Progenitor cell of endocrine pancreas (in vitro differentiated cells): ENCODE measurements at regions not wholly inside any gene's neighbourhood (a gene's known extent, or its start where the extent isn't known, plus 50 kb on each side); places are given as distances from the start of the nearest gene placed in this dataset.
"Not testable (repeated sequence)": the region's sequence is repeated elsewhere in the genome, so short reads cannot be mapped to it uniquely, and the experiment has no call there.

Experiments
- DNase-seq: peaks from one replicate; pipeline ENCODE4 v3.0.0; 2021; ENCODE audit warnings: low spot score; ENCODE audit not compliant: unreplicated experiment
- H3K27ac Mint-ChIP-seq: 2 replicates; pipeline ENCODE4 v1.8.0; 2021; ENCODE audit warnings: mild to moderate bottlenecking, moderate library complexity, mixed read lengths
- H3K27me3 Mint-ChIP-seq: 2 replicates; pipeline ENCODE4 v1.8.0; 2021; ENCODE audit warnings: mixed read lengths
- H3K36me3 Mint-ChIP-seq: 2 replicates; pipeline ENCODE4 v1.8.0; 2022; ENCODE audit warnings: mixed read lengths; ENCODE audit not compliant: insufficient read depth
- H3K4me1 Mint-ChIP-seq: 2 replicates; pipeline ENCODE4 v1.8.0; 2021; ENCODE audit warnings: low read depth, mixed read lengths
- H3K4me3 Mint-ChIP-seq: 2 replicates; pipeline ENCODE4 v1.8.0; 2021; ENCODE audit warnings: low read depth, mild to moderate bottlenecking, moderate library complexity, mixed read lengths
- H3K9me3 Mint-ChIP-seq: 2 replicates; pipeline ENCODE4 v1.8.0; 2021; ENCODE audit warnings: low read depth, mixed read lengths
- CTCF ChIP-seq: fragments of 200-600 bp; sonication (generic); IDR thresholded peaks from one replicate; pipeline ENCODE4 v1.5.0; 2021; ENCODE audit warnings: antibody characterized with exemption, mild to moderate bottlenecking; ENCODE audit not compliant: unreplicated experiment

GRCh38 chr21:35599164-35599563 is 461.2 kb downstream of the SETD4 start:
- no peaks in the 10 kb centered on the region for H3K4me1 Mint-ChIP-seq
- H3K27me3 Mint-ChIP-seq, result peaks cover 27% of the 10 kb centered on the region
- H3K27ac Mint-ChIP-seq, result no peak overlapping the region
- no peaks in the 10 kb centered on the region for H3K9me3 Mint-ChIP-seq
- no peak overlapping the region for H3K4me3 Mint-ChIP-seq
- no peaks in the 10 kb centered on the region for H3K36me3 Mint-ChIP-seq
- TF ChIP-seq CTCF, result no peak
- no peak for DNase-seq

GRCh38 chr21:35597750-35598339 is 462.5 kb downstream of the SETD4 start:
- H3K9me3 Mint-ChIP-seq, result no peaks in the 10 kb centered on the region
- TF ChIP-seq CTCF, result no peak
- no peak for DNase-seq
- H3K36me3 Mint-ChIP-seq, result no peaks in the 10 kb centered on the region
- H3K27me3 Mint-ChIP-seq, result peaks cover 23% of the 10 kb centered on the region
- H3K4me3 Mint-ChIP-seq, result no peak overlapping the region
- no peaks in the 10 kb centered on the region for H3K4me1 Mint-ChIP-seq
- H3K27ac Mint-ChIP-seq, result no peak overlapping the region

GRCh38 chr21:35594905-35595304 is 465.4 kb downstream of the SETD4 start:
- Mint-ChIP-seq H3K36me3 (no peaks in the 10 kb centered on the region), H3K27me3 (peaks cover 20% of the 10 kb centered on the region), H3K4me3 (no peak overlapping the region), H3K27ac (no peak overlapping the region), H3K4me1 (peaks cover 3% of the 10 kb centered on the region), H3K9me3 (no peaks in the 10 kb centered on the region)
- DNase-seq, result no peak
- no peak for TF ChIP-seq CTCF

GRCh38 chr21:35593000-35593502 is 467.3 kb downstream of the SETD4 start:
- TF ChIP-seq CTCF, result no peak
- no peak overlapping the region for H3K4me3 Mint-ChIP-seq

GRCh38 chr21:35590284-35590683 is 470.0 kb downstream of the SETD4 start:
- not testable (repeated sequence) for H3K9me3 Mint-ChIP-seq, H3K27ac Mint-ChIP-seq, DNase-seq, H3K36me3 Mint-ChIP-seq, H3K4me3 Mint-ChIP-seq
- peaks cover 12% of the 10 kb centered on the region for H3K4me1 Mint-ChIP-seq
- peaks cover 26% of the 10 kb centered on the region for H3K27me3 Mint-ChIP-seq

More at GRCh38 chr21:35593000-35593502, 467.3 kb downstream of the SETD4 start:
- Mint-ChIP-seq H3K27me3 (peaks cover 16% of the 10 kb centered on the region), H3K9me3 (no peaks in the 10 kb centered on the region), H3K36me3 (no peaks in the 10 kb centered on the region), H3K4me1 (peaks cover 3% of the 10 kb centered on the region), H3K27ac (no peak overlapping the region)
- no peak for DNase-seq

GRCh38 chr21:35587841-35588380 is 472.4 kb downstream of the SETD4 start:
- no peak for TF ChIP-seq CTCF
- Mint-ChIP-seq H3K4me1 (peaks cover 12% of the 10 kb centered on the region), H3K36me3 (no peaks in the 10 kb centered on the region), H3K9me3 (no peaks in the 10 kb centered on the region), H3K27ac (no peak overlapping the region), H3K27me3 (peaks cover 22% of the 10 kb centered on the region), H3K4me3 (no peak overlapping the region)
- no peak for DNase-seq
